HG02678 (cell line): ENCODE measurements at regions not wholly inside any gene's neighbourhood (a gene's known extent, or its start where the extent isn't known, plus 50 kb on each side); places are given as distances from the start of the nearest gene placed in this dataset.
"Not testable (repeated sequence)": the region's sequence is repeated elsewhere in the genome, so short reads cannot be mapped to it uniquely, and the experiment has no call there.

Source experiments
- ATAC-seq: cut with Tn5 transposase; IDR thresholded peaks from one replicate; pipeline ENCODE4 v1.9.1; 2021; ENCODE audit warnings: mild to moderate bottlenecking, moderate library complexity; ENCODE audit not compliant: unreplicated experiment

- ATAC-seq = no peak
Observed at GRCh38 chr6:14510038-14510437, 392.5 kb downstream of the CD83 start.

GRCh38 chr6:14511061-14511586 lies 393.6 kb downstream of the CD83 start:
- ATAC-seq = no peak

GRCh38 chr6:14512246-14512645 lies 394.7 kb downstream of the CD83 start:
- ATAC-seq = no peak

GRCh38 chr6:14513496-14514393 lies 396.2 kb downstream of the CD83 start:
- no peak for ATAC-seq

- ATAC-seq = no peak
Observed at GRCh38 chr6:14516956-14517355, 399.4 kb downstream of the CD83 start.

GRCh38 chr6:14517516-14518105 lies 400.0 kb downstream of the CD83 start:
- no peak for ATAC-seq

- ATAC-seq = no peak
Observed at GRCh38 chr6:14518515-14519217, 401.1 kb downstream of the CD83 start.

- ATAC-seq = no peak
Observed at GRCh38 chr6:14520029-14520428, 402.5 kb downstream of the CD83 start.

- no peak for ATAC-seq
Observed at GRCh38 chr6:14520536-14520935, 403.0 kb downstream of the CD83 start.

- no peak for ATAC-seq
Observed at GRCh38 chr6:14521141-14521540, 403.6 kb downstream of the CD83 start.

GRCh38 chr6:14521861-14522260 lies 404.3 kb downstream of the CD83 start:
- ATAC-seq = not testable (repeated sequence)

- no peak for ATAC-seq
Observed at GRCh38 chr6:14524319-14524718, 406.7 kb downstream of the CD83 start.

- ATAC-seq = no peak
Observed at GRCh38 chr6:14530385-14530784, 412.8 kb downstream of the CD83 start.

- ATAC-seq = no peak
Observed at GRCh38 chr6:14533446-14533845, 415.9 kb downstream of the CD83 start.

- no peak for ATAC-seq
Observed at GRCh38 chr6:14537030-14537429, 419.5 kb downstream of the CD83 start.

- ATAC-seq = no peak
Observed at GRCh38 chr6:14540276-14540675, 422.7 kb downstream of the CD83 start.

GRCh38 chr6:14540810-14541540 lies 423.4 kb downstream of the CD83 start:
- no peak for ATAC-seq

- peak; percentile 69 for ATAC-seq
Observed at GRCh38 chr6:14542670-14543366, 425.2 kb downstream of the CD83 start.

- no peak for ATAC-seq
Observed at GRCh38 chr6:14543971-14544585, 426.5 kb downstream of the CD83 start.

- ATAC-seq = no peak
Observed at GRCh38 chr6:14544666-14545065, 427.1 kb downstream of the CD83 start.
